ENCODE measurements at regions not wholly inside any gene's neighbourhood (a gene's known extent, or its start where the extent isn't known, plus 50 kb on each side); places are given as distances from the start of the nearest gene placed in this dataset.

- no peak for DNase-seq (ENCODE audit: low read depth in 1 of 2, low spot score in 1 of 2)
- H3K27ac ChIP-seq (replicated peaks), result no peak overlapping the region
- TF ChIP-seq SPI1 (IDR thresholded peaks at IDR 0.05; ENCODE audit: borderline replicate concordance, low read depth), result no peak
- TF ChIP-seq GABPA (IDR thresholded peaks at IDR 0.05; ENCODE audit: low read depth), result no peak
- no peak for TF ChIP-seq CTCF (IDR thresholded peaks at IDR 0.05; ENCODE audit: insufficient read depth, low read length)
- no peak for TF ChIP-seq REST (IDR thresholded peaks at IDR 0.05; ENCODE audit: insufficient replicate concordance, low read depth)
- TF ChIP-seq POLR2AphosphoS5 (IDR thresholded peaks at IDR 0.05; ENCODE audit: low read depth), result no peak
- no peak overlapping the region for H3K4me3 ChIP-seq (replicated peaks; ENCODE audit: insufficient read depth, low read length)
- H3K27me3 ChIP-seq (ENCODE audit: insufficient read depth, poor library complexity, severe bottlenecking), result peaks cover 4% of the 10 kb centered on the region
Observed at GRCh38 chr2:104429639-104430358, 424.1 kb upstream of the POU3F3 start.

GRCh38 chr2:104430359-104430740 is 423.6 kb upstream of the POU3F3 start:
- H3K4me3 ChIP-seq (replicated peaks; ENCODE audit: insufficient read depth, low read length), result no peak overlapping the region
- DNase-seq (ENCODE audit: low read depth in 1 of 2, low spot score in 1 of 2), result no peak
- no peak for TF ChIP-seq CTCF (IDR thresholded peaks at IDR 0.05; ENCODE audit: insufficient read depth, low read length)
- TF ChIP-seq SPI1 (IDR thresholded peaks at IDR 0.05; ENCODE audit: borderline replicate concordance, low read depth), result no peak
- TF ChIP-seq REST (IDR thresholded peaks at IDR 0.05; ENCODE audit: insufficient replicate concordance, low read depth), result no peak
- no peak for TF ChIP-seq POLR2AphosphoS5 (IDR thresholded peaks at IDR 0.05; ENCODE audit: low read depth)
- TF ChIP-seq GABPA (IDR thresholded peaks at IDR 0.05; ENCODE audit: low read depth), result no peak
- H3K27me3 ChIP-seq (ENCODE audit: insufficient read depth, poor library complexity, severe bottlenecking), result peaks cover 4% of the 10 kb centered on the region
- no peak overlapping the region for H3K27ac ChIP-seq (replicated peaks)

- no peak for TF ChIP-seq POLR2AphosphoS5 (IDR thresholded peaks at IDR 0.05; ENCODE audit: low read depth)
- no peak for TF ChIP-seq SPI1 (IDR thresholded peaks at IDR 0.05; ENCODE audit: borderline replicate concordance, low read depth)
- no peak for TF ChIP-seq GABPA (IDR thresholded peaks at IDR 0.05; ENCODE audit: low read depth)
- no peak for TF ChIP-seq REST (IDR thresholded peaks at IDR 0.05; ENCODE audit: insufficient replicate concordance, low read depth)
- no peak for TF ChIP-seq CTCF (IDR thresholded peaks at IDR 0.05; ENCODE audit: insufficient read depth, low read length)
- Histone ChIP-seq H3K27ac (replicated peaks) (no peak overlapping the region), H3K27me3 (ENCODE audit: insufficient read depth, poor library complexity, severe bottlenecking) (peaks cover 4% of the 10 kb centered on the region), H3K4me3 (replicated peaks; ENCODE audit: insufficient read depth, low read length) (no peak overlapping the region)
- DNase-seq (ENCODE audit: low read depth in 1 of 2, low spot score in 1 of 2), result no peak
Observed at GRCh38 chr2:104430852-104431251, 423.1 kb upstream of the POU3F3 start.

Measured in HL-60 (cell line).